ENCODE measurements at regions not wholly inside any gene's neighbourhood (a gene's known extent, or its start where the extent isn't known, plus 50 kb on each side); places are given as distances from the start of the nearest gene placed in this dataset.

- no peak for DNase-seq
- H3K4me1 Mint-ChIP-seq, result no peaks in the 10 kb centered on the region
- peaks cover 0 to 6% of the 10 kb centered on the region in 2 donors for H3K9me3 Mint-ChIP-seq
Measured at GRCh38 chr2:145653553-145653952, 1133.6 kb upstream of the ZEB2 start.

GRCh38 chr2:145652571-145653545 lies 1132.9 kb upstream of the ZEB2 start:
- Mint-ChIP-seq H3K4me3 (no peak overlapping the region), H3K9me3 (peaks cover 0 to 6% of the 10 kb centered on the region in 2 donors), H3K4me1 (no peaks in the 10 kb centered on the region), H3K27ac (no peak overlapping the region), H3K27me3 (no peaks in the 10 kb centered on the region)
- DNase-seq, result no peak
- ATAC-seq, result no peak

More at GRCh38 chr2:145653553-145653952, 1133.6 kb upstream of the ZEB2 start:
- no peak overlapping the region for H3K4me3 Mint-ChIP-seq
- ATAC-seq, result no peak
- H3K27ac Mint-ChIP-seq, result no peak overlapping the region
- H3K27me3 Mint-ChIP-seq, result no peaks in the 10 kb centered on the region

GRCh38 chr2:145652036-145652435 lies 1132.1 kb upstream of the ZEB2 start:
- H3K27me3 Mint-ChIP-seq, result no peaks in the 10 kb centered on the region
- H3K4me3 Mint-ChIP-seq, result no peak overlapping the region
- ATAC-seq (no peak), DNase-seq (no peak)
- H3K9me3 Mint-ChIP-seq, result peaks cover 0 to 6% of the 10 kb centered on the region in 2 donors
- no peak overlapping the region for H3K27ac Mint-ChIP-seq
- H3K4me1 Mint-ChIP-seq, result no peaks in the 10 kb centered on the region

GRCh38 chr2:145650226-145650625 lies 1130.3 kb upstream of the ZEB2 start:
- H3K4me3 Mint-ChIP-seq, result no peak overlapping the region
- ATAC-seq (no peak), DNase-seq (no peak)
- no peaks in the 10 kb centered on the region for H3K27me3 Mint-ChIP-seq
- H3K9me3 Mint-ChIP-seq, result peaks cover 0 to 11% of the 10 kb centered on the region in 2 donors
- no peaks in the 10 kb centered on the region for H3K4me1 Mint-ChIP-seq
- no peak overlapping the region for H3K27ac Mint-ChIP-seq

- H3K4me3 Mint-ChIP-seq, result no peak overlapping the region
Measured at GRCh38 chr2:145649061-145649460, 1129.1 kb upstream of the ZEB2 start.

GRCh38 chr2:145644820-145645302 lies 1124.9 kb upstream of the ZEB2 start:
- H3K27me3 Mint-ChIP-seq, result no peaks in the 10 kb centered on the region
- ATAC-seq (peak; percentile 52), DNase-seq (no peak)
- no peak overlapping the region for H3K27ac Mint-ChIP-seq
- no peak overlapping the region for H3K4me3 Mint-ChIP-seq
- peaks cover 0 to 5% of the 10 kb centered on the region in 2 donors for H3K9me3 Mint-ChIP-seq
- no peaks in the 10 kb centered on the region for H3K4me1 Mint-ChIP-seq

More at GRCh38 chr2:145649061-145649460, 1129.1 kb upstream of the ZEB2 start:
- ATAC-seq, result no peak
- Mint-ChIP-seq H3K4me1 (no peaks in the 10 kb centered on the region), H3K9me3 (peaks cover 0 to 11% of the 10 kb centered on the region in 2 donors), H3K27ac (no peak overlapping the region), H3K27me3 (no peaks in the 10 kb centered on the region)
- DNase-seq, result no peak

GRCh38 chr2:145638675-145639074 lies 1118.8 kb upstream of the ZEB2 start:
- no peaks in the 10 kb centered on the region for H3K4me1 Mint-ChIP-seq
- no peaks in the 10 kb centered on the region for H3K9me3 Mint-ChIP-seq
- H3K27me3 Mint-ChIP-seq, result no peaks in the 10 kb centered on the region
- ATAC-seq (no peak), DNase-seq (no peak)
- no peak overlapping the region for H3K4me3 Mint-ChIP-seq
- H3K27ac Mint-ChIP-seq, result no peak overlapping the region

- no peak overlapping the region for H3K27ac Mint-ChIP-seq
- H3K4me3 Mint-ChIP-seq, result no peak overlapping the region
- ATAC-seq, result no peak
- no peaks in the 10 kb centered on the region for H3K9me3 Mint-ChIP-seq
- H3K4me1 Mint-ChIP-seq, result no peaks in the 10 kb centered on the region
- no peak for DNase-seq
- no peaks in the 10 kb centered on the region for H3K27me3 Mint-ChIP-seq
Measured at GRCh38 chr2:145635706-145636427, 1115.9 kb upstream of the ZEB2 start.

- ATAC-seq, result no peak
- DNase-seq, result no peak
- H3K4me3 Mint-ChIP-seq, result no peak overlapping the region
- H3K27me3 Mint-ChIP-seq, result no peaks in the 10 kb centered on the region
- H3K4me1 Mint-ChIP-seq, result no peaks in the 10 kb centered on the region
- H3K9me3 Mint-ChIP-seq, result no peaks in the 10 kb centered on the region
- no peak overlapping the region for H3K27ac Mint-ChIP-seq
Measured at GRCh38 chr2:145631561-145631960, 1111.6 kb upstream of the ZEB2 start.

- no peaks in the 10 kb centered on the region for H3K27me3 Mint-ChIP-seq
- no peaks in the 10 kb centered on the region for H3K9me3 Mint-ChIP-seq
- H3K27ac Mint-ChIP-seq, result no peak overlapping the region
- H3K4me1 Mint-ChIP-seq, result no peaks in the 10 kb centered on the region
- no peak for DNase-seq
- no peak overlapping the region for H3K4me3 Mint-ChIP-seq
- no peak for ATAC-seq
Measured at GRCh38 chr2:145626301-145626700, 1106.4 kb upstream of the ZEB2 start.

- Mint-ChIP-seq H3K9me3 (no peaks in the 10 kb centered on the region), H3K4me3 (no peak overlapping the region), H3K4me1 (no peaks in the 10 kb centered on the region), H3K27me3 (no peaks in the 10 kb centered on the region), H3K27ac (no peak overlapping the region)
- ATAC-seq (no peak), DNase-seq (no peak)
Measured at GRCh38 chr2:145625111-145625510, 1105.2 kb upstream of the ZEB2 start.

GRCh38 chr2:145623136-145623535 lies 1103.2 kb upstream of the ZEB2 start:
- ATAC-seq (no peak), DNase-seq (no peak)
- no peaks in the 10 kb centered on the region for H3K9me3 Mint-ChIP-seq
- no peak overlapping the region for H3K27ac Mint-ChIP-seq
- H3K27me3 Mint-ChIP-seq, result no peaks in the 10 kb centered on the region
- H3K4me3 Mint-ChIP-seq, result no peak overlapping the region
- H3K4me1 Mint-ChIP-seq, result no peaks in the 10 kb centered on the region

GRCh38 chr2:145622285-145622684 lies 1102.4 kb upstream of the ZEB2 start:
- H3K27me3 Mint-ChIP-seq, result no peaks in the 10 kb centered on the region
- no peak overlapping the region for H3K27ac Mint-ChIP-seq
- no peak overlapping the region for H3K4me3 Mint-ChIP-seq
- no peaks in the 10 kb centered on the region for H3K9me3 Mint-ChIP-seq
- ATAC-seq (no peak), DNase-seq (no peak)
- no peaks in the 10 kb centered on the region for H3K4me1 Mint-ChIP-seq

- Mint-ChIP-seq H3K4me3 (no peak overlapping the region), H3K27ac (no peak overlapping the region), H3K4me1 (no peaks in the 10 kb centered on the region), H3K27me3 (no peaks in the 10 kb centered on the region), H3K9me3 (peaks cover 6 to 10% of the 10 kb centered on the region in 2 donors)
- ATAC-seq, result no peak
- DNase-seq, result no peak
Measured at GRCh38 chr2:145617906-145618305, 1098.0 kb upstream of the ZEB2 start.

- H3K4me3 Mint-ChIP-seq, result no peak overlapping the region
- no peaks in the 10 kb centered on the region for H3K4me1 Mint-ChIP-seq
- no peaks in the 10 kb centered on the region for H3K27me3 Mint-ChIP-seq
- DNase-seq (no peak), ATAC-seq (no peak)
- H3K27ac Mint-ChIP-seq, result no peak overlapping the region
- H3K9me3 Mint-ChIP-seq, result peaks cover 6 to 10% of the 10 kb centered on the region in 2 donors
Measured at GRCh38 chr2:145617420-145617819, 1097.5 kb upstream of the ZEB2 start.

- Mint-ChIP-seq H3K4me1 (no peaks in the 10 kb centered on the region), H3K4me3 (no peak overlapping the region), H3K9me3 (peaks cover 6 to 10% of the 10 kb centered on the region in 2 donors), H3K27ac (no peak overlapping the region), H3K27me3 (no peaks in the 10 kb centered on the region)
- DNase-seq, result no peak
- ATAC-seq, result no peak
Measured at GRCh38 chr2:145615626-145616025, 1095.7 kb upstream of the ZEB2 start.
